ENCODE measurements at regions not wholly inside any gene's neighbourhood (a gene's known extent, or its start where the extent isn't known, plus 50 kb on each side); places are given as distances from the start of the nearest gene placed in this dataset.

GRCh38 chr11:92915551-92915950 lies 53.9 kb upstream of the MTNR1B start:
- no peak overlapping the region for H3K9ac ChIP-seq (ENCODE audit: low read depth, low read length)
- DNase-seq (no peak), ATAC-seq (ENCODE audit: insufficient read depth, low read depth) (no peak)
- H3K9me3 ChIP-seq (ENCODE audit: insufficient read depth, low read length, severe bottlenecking), result no peaks in the 10 kb centered on the region
- no peak overlapping the region for H3K4me3 ChIP-seq (ENCODE audit: low read depth in 1 of 2, low read length in 2 of 2)
- no peak overlapping the region for H3K27ac ChIP-seq (ENCODE audit: low read length)
- H3K36me3 ChIP-seq (ENCODE audit: insufficient read depth, low read length), result no peaks in the 10 kb centered on the region
- H2AFZ ChIP-seq (ENCODE audit: low read depth, low read length), result no peak overlapping the region
- TF ChIP-seq EZH2 (IDR thresholded peaks at IDR 0.05; ENCODE audit: borderline replicate concordance, low read depth, low read length, severe bottlenecking) (no peak), CTCF (IDR thresholded peaks at IDR 0.05; ENCODE audit: borderline replicate concordance, extremely low read depth, low read length, poor library complexity, severe bottlenecking) (no peak)
- no peaks in the 10 kb centered on the region for H3K79me2 ChIP-seq (ENCODE audit: insufficient read depth, low read length)
- no peaks in the 10 kb centered on the region for H3K4me1 ChIP-seq (ENCODE audit: insufficient read depth, low read length)
- H4K20me1 ChIP-seq (ENCODE audit: insufficient read depth, low read length), result no peaks in the 10 kb centered on the region
- no peaks in the 10 kb centered on the region for H3K27me3 ChIP-seq (ENCODE audit: insufficient read depth, low read length, poor library complexity)
- no peak overlapping the region for H3K4me2 ChIP-seq (ENCODE audit: insufficient read depth, low read length)

DNA sequence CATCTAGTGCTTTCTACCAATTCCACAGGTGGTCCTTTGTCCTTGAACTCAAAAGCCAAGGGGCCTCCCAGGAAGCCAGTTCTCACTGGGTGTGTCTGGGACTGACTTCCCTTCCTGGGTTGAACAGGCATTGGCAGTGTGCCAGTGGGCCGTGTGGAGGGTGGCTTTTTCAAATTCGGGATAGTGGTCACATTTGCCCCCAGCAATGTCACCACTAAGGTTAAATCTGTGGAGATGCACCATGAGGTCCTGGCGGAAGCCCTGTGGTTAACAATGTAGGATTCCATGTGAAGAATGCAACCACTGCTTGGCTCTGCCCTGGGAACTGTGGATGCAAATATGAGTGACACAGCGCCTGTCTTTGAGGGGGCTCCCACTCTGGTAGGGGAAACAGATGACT lies 53.2 kb upstream of the MTNR1B start:
- no peaks in the 10 kb centered on the region for H3K4me1 ChIP-seq (ENCODE audit: insufficient read depth, low read length)
- no peaks in the 10 kb centered on the region for H3K9me3 ChIP-seq (ENCODE audit: insufficient read depth, low read length, severe bottlenecking)
- H3K27me3 ChIP-seq (ENCODE audit: insufficient read depth, low read length, poor library complexity), result no peaks in the 10 kb centered on the region
- H3K9ac ChIP-seq (ENCODE audit: low read depth, low read length), result no peak overlapping the region
- no peak overlapping the region for H2AFZ ChIP-seq (ENCODE audit: low read depth, low read length)
- TF ChIP-seq CTCF (IDR thresholded peaks at IDR 0.05; ENCODE audit: borderline replicate concordance, extremely low read depth, low read length, poor library complexity, severe bottlenecking) (no peak), EZH2 (IDR thresholded peaks at IDR 0.05; ENCODE audit: borderline replicate concordance, low read depth, low read length, severe bottlenecking) (no peak)
- H3K79me2 ChIP-seq (ENCODE audit: insufficient read depth, low read length), result no peaks in the 10 kb centered on the region
- H3K27ac ChIP-seq (ENCODE audit: low read length), result no peak overlapping the region
- H3K36me3 ChIP-seq (ENCODE audit: insufficient read depth, low read length), result no peaks in the 10 kb centered on the region
- no peak overlapping the region for H3K4me2 ChIP-seq (ENCODE audit: insufficient read depth, low read length)
- no peak for ATAC-seq (ENCODE audit: insufficient read depth, low read depth)
- no peaks in the 10 kb centered on the region for H4K20me1 ChIP-seq (ENCODE audit: insufficient read depth, low read length)
- H3K4me3 ChIP-seq (ENCODE audit: low read depth in 1 of 2, low read length in 2 of 2), result no peak overlapping the region
- DNase-seq, result no peak

DNA sequence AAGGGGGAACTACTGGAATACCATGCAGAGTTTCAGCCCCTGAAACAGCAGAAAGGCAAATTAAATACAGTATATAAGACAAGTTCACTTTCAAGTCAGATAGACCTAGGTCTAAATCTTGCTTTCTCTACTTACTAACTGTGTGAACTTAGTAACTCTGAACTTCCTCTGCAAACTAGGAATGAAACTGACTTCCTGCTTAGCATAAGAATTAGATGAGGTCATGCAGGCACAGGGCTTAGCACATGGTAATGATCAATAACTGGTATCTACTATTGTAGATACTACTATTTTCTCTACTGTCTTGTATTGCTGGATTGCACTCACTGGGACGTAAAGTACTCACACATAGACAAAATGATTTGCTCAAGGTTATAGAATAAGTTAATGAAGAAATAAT lies 51.5 kb upstream of the MTNR1B start:
- TF ChIP-seq CTCF (IDR thresholded peaks at IDR 0.05; ENCODE audit: borderline replicate concordance, extremely low read depth, low read length, poor library complexity, severe bottlenecking) (no peak), EZH2 (IDR thresholded peaks at IDR 0.05; ENCODE audit: borderline replicate concordance, low read depth, low read length, severe bottlenecking) (no peak)
- no peak overlapping the region for H3K27ac ChIP-seq (ENCODE audit: low read length)
- no peaks in the 10 kb centered on the region for H3K4me1 ChIP-seq (ENCODE audit: insufficient read depth, low read length)
- H2AFZ ChIP-seq (ENCODE audit: low read depth, low read length), result no peak overlapping the region
- no peaks in the 10 kb centered on the region for H4K20me1 ChIP-seq (ENCODE audit: insufficient read depth, low read length)
- no peaks in the 10 kb centered on the region for H3K79me2 ChIP-seq (ENCODE audit: insufficient read depth, low read length)
- no peak overlapping the region for H3K4me3 ChIP-seq (ENCODE audit: low read depth in 1 of 2, low read length in 2 of 2)
- ATAC-seq (ENCODE audit: insufficient read depth, low read depth) (no peak), DNase-seq (no peak)
- H3K4me2 ChIP-seq (ENCODE audit: insufficient read depth, low read length), result no peak overlapping the region
- no peaks in the 10 kb centered on the region for H3K36me3 ChIP-seq (ENCODE audit: insufficient read depth, low read length)
- no peaks in the 10 kb centered on the region for H3K9me3 ChIP-seq (ENCODE audit: insufficient read depth, low read length, severe bottlenecking)
- no peaks in the 10 kb centered on the region for H3K27me3 ChIP-seq (ENCODE audit: insufficient read depth, low read length, poor library complexity)
- no peak overlapping the region for H3K9ac ChIP-seq (ENCODE audit: low read depth, low read length)

DNA sequence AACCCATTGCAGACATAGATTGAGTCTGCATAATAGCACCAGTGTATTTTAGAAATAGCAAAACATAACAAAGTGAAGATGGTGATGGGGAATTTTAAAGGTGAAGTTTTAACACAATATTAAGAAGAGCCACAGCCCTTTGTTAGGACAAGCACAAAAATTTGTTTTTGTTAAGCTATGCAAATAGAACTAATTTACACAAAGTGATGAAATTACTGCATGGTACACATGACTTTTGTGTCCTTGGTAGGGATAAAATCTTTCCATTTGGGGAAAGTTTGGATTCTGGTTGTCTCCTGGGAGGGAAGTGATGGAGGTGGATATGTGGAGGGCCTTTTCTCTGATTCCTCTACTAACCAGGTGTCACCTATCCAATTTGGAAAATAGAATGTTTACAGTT lies 50.4 kb upstream of the MTNR1B start:
- no peaks in the 10 kb centered on the region for H3K4me1 ChIP-seq (ENCODE audit: insufficient read depth, low read length)
- no peak overlapping the region for H3K4me3 ChIP-seq (ENCODE audit: low read depth in 1 of 2, low read length in 2 of 2)
- H3K27me3 ChIP-seq (ENCODE audit: insufficient read depth, low read length, poor library complexity), result no peaks in the 10 kb centered on the region
- TF ChIP-seq EZH2 (IDR thresholded peaks at IDR 0.05; ENCODE audit: borderline replicate concordance, low read depth, low read length, severe bottlenecking), result no peak
- no peak for TF ChIP-seq CTCF (IDR thresholded peaks at IDR 0.05; ENCODE audit: borderline replicate concordance, extremely low read depth, low read length, poor library complexity, severe bottlenecking)
- no peaks in the 10 kb centered on the region for H3K9me3 ChIP-seq (ENCODE audit: insufficient read depth, low read length, severe bottlenecking)
- ATAC-seq (ENCODE audit: insufficient read depth, low read depth) (no peak), DNase-seq (no peak)
- no peak overlapping the region for H3K27ac ChIP-seq (ENCODE audit: low read length)
- H3K79me2 ChIP-seq (ENCODE audit: insufficient read depth, low read length), result no peaks in the 10 kb centered on the region
- no peak overlapping the region for H3K9ac ChIP-seq (ENCODE audit: low read depth, low read length)
- no peaks in the 10 kb centered on the region for H3K36me3 ChIP-seq (ENCODE audit: insufficient read depth, low read length)
- no peak overlapping the region for H2AFZ ChIP-seq (ENCODE audit: low read depth, low read length)
- H4K20me1 ChIP-seq (ENCODE audit: insufficient read depth, low read length), result no peaks in the 10 kb centered on the region
- H3K4me2 ChIP-seq (ENCODE audit: insufficient read depth, low read length), result no peak overlapping the region
